ENCODE measurements at regions not wholly inside any gene's neighbourhood (a gene's known extent, or its start where the extent isn't known, plus 50 kb on each side); places are given as distances from the start of the nearest gene placed in this dataset.

- DNase-seq (ENCODE audit: low spot score) (peak; percentile 9), FAIRE-seq (peak; percentile 66)
These were observed 491.8 kb downstream of the ANXA1 start for GRCh38 chr9:73643379-73644013.

- FAIRE-seq (no peak), DNase-seq (ENCODE audit: low spot score) (no peak)
These were observed 495.9 kb downstream of the ANXA1 start for GRCh38 chr9:73647560-73647959.

GRCh38 chr9:73649552-73649951 lies 497.9 kb downstream of the ANXA1 start:
- FAIRE-seq = no peak
- no peak for DNase-seq (ENCODE audit: low spot score)

- DNase-seq (ENCODE audit: low spot score) (no peak), FAIRE-seq (no peak)
These were observed 503.7 kb downstream of the ANXA1 start for GRCh38 chr9:73655363-73655762.

GRCh38 chr9:73655831-73656230 lies 504.2 kb downstream of the ANXA1 start:
- no peak for DNase-seq (ENCODE audit: low spot score)
- FAIRE-seq = no peak

GRCh38 chr9:73665253-73665652 lies 513.6 kb downstream of the ANXA1 start:
- FAIRE-seq (no peak), DNase-seq (ENCODE audit: low spot score) (no peak)

GRCh38 chr9:73667749-73668148 lies 516.1 kb downstream of the ANXA1 start:
- FAIRE-seq = no peak

GRCh38 chr9:73680831-73681230 lies 529.2 kb downstream of the ANXA1 start:
- no peak for DNase-seq (ENCODE audit: low spot score)
- FAIRE-seq = no peak

More at GRCh38 chr9:73667749-73668148, 516.1 kb downstream of the ANXA1 start:
- DNase-seq (ENCODE audit: low spot score) = peak; percentile 7

GRCh38 chr9:73682789-73683188 lies 531.1 kb downstream of the ANXA1 start:
- no peak for FAIRE-seq
- no peak for DNase-seq (ENCODE audit: low spot score)

GRCh38 chr9:73683862-73684591 lies 532.4 kb downstream of the ANXA1 start:
- FAIRE-seq (no peak), DNase-seq (ENCODE audit: low spot score) (peak; percentile 26)

- peak; percentile 68 for FAIRE-seq
These were observed 532.9 kb downstream of the ANXA1 start for GRCh38 chr9:73684601-73685000.

GRCh38 chr9:73685786-73686185 lies 534.1 kb downstream of the ANXA1 start:
- FAIRE-seq (no peak), DNase-seq (ENCODE audit: low spot score) (no peak)

More at GRCh38 chr9:73684601-73685000, 532.9 kb downstream of the ANXA1 start:
- DNase-seq (ENCODE audit: low spot score) = peak; percentile 32

- FAIRE-seq = peak; percentile 9
- no peak for DNase-seq (ENCODE audit: low spot score)
These were observed 537.6 kb downstream of the ANXA1 start for GRCh38 chr9:73689051-73689870.

- DNase-seq (ENCODE audit: low spot score) (no peak), FAIRE-seq (no peak)
These were observed 549.9 kb downstream of the ANXA1 start for GRCh38 chr9:73701415-73702057.

GRCh38 chr9:73714294-73714693 lies 562.6 kb downstream of the ANXA1 start:
- peak; percentile 7 for DNase-seq (ENCODE audit: low spot score)
- no peak for FAIRE-seq

- no peak for DNase-seq (ENCODE audit: low spot score)
- FAIRE-seq = no peak
These were observed 563.9 kb downstream of the ANXA1 start for GRCh38 chr9:73715591-73715990.

- DNase-seq (ENCODE audit: low spot score) (no peak), FAIRE-seq (no peak)
These were observed 568.0 kb downstream of the ANXA1 start for GRCh38 chr9:73719660-73720059.

- FAIRE-seq (no peak), DNase-seq (ENCODE audit: low spot score) (no peak)
These were observed 568.9 kb downstream of the ANXA1 start for GRCh38 chr9:73720601-73721000.

- DNase-seq (ENCODE audit: low spot score) (no peak), FAIRE-seq (no peak)
These were observed 584.6 kb downstream of the ANXA1 start for GRCh38 chr9:73736270-73736669.

- FAIRE-seq (no peak), DNase-seq (ENCODE audit: low spot score) (no peak)
These were observed 587.3 kb downstream of the ANXA1 start for GRCh38 chr9:73738741-73739530.

- no peak for FAIRE-seq
- no peak for DNase-seq (ENCODE audit: low spot score)
These were observed 589.7 kb downstream of the ANXA1 start for GRCh38 chr9:73741316-73741715.

Data from urothelium cell line (cell line).